ENCODE measurements at regions not wholly inside any gene's neighbourhood (a gene's known extent, or its start where the extent isn't known, plus 50 kb on each side); places are given as distances from the start of the nearest gene placed in this dataset.
"Not testable (repeated sequence)": the region's sequence is repeated elsewhere in the genome, so short reads cannot be mapped to it uniquely, and the experiment has no call there.

DNA sequence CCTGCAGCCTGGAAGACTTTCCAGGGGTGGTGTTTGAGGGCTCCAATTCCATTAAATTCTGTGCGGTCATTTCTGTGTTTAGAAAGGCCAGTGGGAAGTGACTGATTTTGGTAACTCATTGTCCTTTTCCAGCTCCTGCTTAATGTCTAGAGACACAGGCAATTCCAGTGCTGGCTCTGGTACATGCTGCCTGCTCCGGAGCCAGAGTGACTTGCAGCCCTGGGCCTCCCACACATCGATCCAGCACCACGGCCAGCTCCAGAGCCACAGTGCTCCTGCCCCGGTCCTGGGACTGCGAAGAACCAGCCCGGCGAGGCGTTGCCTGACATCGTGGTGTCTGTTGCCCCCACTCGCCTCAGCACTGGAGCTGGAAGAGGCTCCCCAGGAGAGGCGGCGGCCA lies 912.0 kb upstream of the USP9Y start:
- TF ChIP-seq ZNF138 (CRISPR knock-in tag; conservative IDR thresholded peaks at IDR 0.05); ZNF121 (CRISPR knock-in tag; IDR thresholded peaks at IDR 0.05); NR2C2 (CRISPR knock-in tag; IDR thresholded peaks at IDR 0.05); ATF1 (CRISPR knock-in tag; IDR thresholded peaks at IDR 0.05); SMAD3 (CRISPR knock-in tag; IDR thresholded peaks at IDR 0.05; ENCODE audit: borderline replicate concordance); ZNF416 (CRISPR knock-in tag; IDR thresholded peaks at IDR 0.05): not testable (repeated sequence)
- TF ChIP-seq, protein P1, sequence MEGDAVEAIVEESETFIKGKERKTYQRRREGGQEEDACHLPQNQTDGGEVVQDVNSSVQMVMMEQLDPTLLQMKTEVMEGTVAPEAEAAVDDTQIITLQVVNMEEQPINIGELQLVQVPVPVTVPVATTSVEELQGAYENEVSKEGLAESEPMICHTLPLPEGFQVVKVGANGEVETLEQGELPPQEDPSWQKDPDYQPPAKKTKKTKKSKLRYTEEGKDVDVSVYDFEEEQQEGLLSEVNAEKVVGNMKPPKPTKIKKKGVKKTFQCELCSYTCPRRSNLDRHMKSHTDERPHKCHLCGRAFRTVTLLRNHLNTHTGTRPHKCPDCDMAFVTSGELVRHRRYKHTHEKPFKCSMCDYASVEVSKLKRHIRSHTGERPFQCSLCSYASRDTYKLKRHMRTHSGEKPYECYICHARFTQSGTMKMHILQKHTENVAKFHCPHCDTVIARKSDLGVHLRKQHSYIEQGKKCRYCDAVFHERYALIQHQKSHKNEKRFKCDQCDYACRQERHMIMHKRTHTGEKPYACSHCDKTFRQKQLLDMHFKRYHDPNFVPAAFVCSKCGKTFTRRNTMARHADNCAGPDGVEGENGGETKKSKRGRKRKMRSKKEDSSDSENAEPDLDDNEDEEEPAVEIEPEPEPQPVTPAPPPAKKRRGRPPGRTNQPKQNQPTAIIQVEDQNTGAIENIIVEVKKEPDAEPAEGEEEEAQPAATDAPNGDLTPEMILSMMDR (IDR thresholded peaks at IDR 0.05), result not testable (repeated sequence)
